Neutrophil (primary cell): ENCODE measurements at regions not wholly inside any gene's neighbourhood (a gene's known extent, or its start where the extent isn't known, plus 50 kb on each side); places are given as distances from the start of the nearest gene placed in this dataset.

Experiments
- H3K27ac ChIP-seq: fragments of 200-600 bp; sonication (generic); 2 replicates; pipeline ENCODE4 v1.5.1; 2016; ENCODE audit warnings: mild to moderate bottlenecking, moderate library complexity
- H3K27me3 ChIP-seq: fragments of 200-600 bp; sonication (generic); 2 replicates; pipeline ENCODE4 v1.6.0; 2016; ENCODE audit warnings: mild to moderate bottlenecking
- H3K36me3 ChIP-seq: fragments of 200-600 bp; sonication (generic); 2 replicates; pipeline ENCODE4 v1.5.1; 2017
- H3K4me1 ChIP-seq, 2 experiments: fragments of 200-600 bp in 1 of 2; sonication (generic) in 1 of 2; 1 replicate in 1 of 2; 2 replicates in 1 of 2; pipeline versions ENCODE4 v1.5.1 to v1.6.1; 2013 to 2016; ENCODE audit warnings: low read depth in 1 of 2, low read length in 1 of 2, mild to moderate bottlenecking in 1 of 2, moderate library complexity in 1 of 2; ENCODE audit not compliant: control insufficient read depth in 1 of 2, insufficient read depth in 1 of 2
- H3K4me3 ChIP-seq, 2 experiments: fragments of 200-600 bp in 1 of 2; sonication (generic) in 1 of 2; 1 replicate in 1 of 2; 2 replicates in 1 of 2; pipeline ENCODE4 v1.5.1; 2013 to 2016; ENCODE audit warnings: low read depth in 1 of 2, low read length in 1 of 2, mild to moderate bottlenecking in 1 of 2, moderate library complexity in 1 of 2
- H3K9me3 ChIP-seq: fragments of 200-600 bp; sonication (generic); 2 replicates; pipeline ENCODE4 v1.5.1; 2016
- TF ChIP-seq, protein P1 (sequence below): fragments of 200-600 bp; sonication (generic); IDR thresholded peaks from 2 replicates; pipeline ENCODE4 v1.5.1; 2016; ENCODE audit warnings: antibody characterized with exemption

DNA sequence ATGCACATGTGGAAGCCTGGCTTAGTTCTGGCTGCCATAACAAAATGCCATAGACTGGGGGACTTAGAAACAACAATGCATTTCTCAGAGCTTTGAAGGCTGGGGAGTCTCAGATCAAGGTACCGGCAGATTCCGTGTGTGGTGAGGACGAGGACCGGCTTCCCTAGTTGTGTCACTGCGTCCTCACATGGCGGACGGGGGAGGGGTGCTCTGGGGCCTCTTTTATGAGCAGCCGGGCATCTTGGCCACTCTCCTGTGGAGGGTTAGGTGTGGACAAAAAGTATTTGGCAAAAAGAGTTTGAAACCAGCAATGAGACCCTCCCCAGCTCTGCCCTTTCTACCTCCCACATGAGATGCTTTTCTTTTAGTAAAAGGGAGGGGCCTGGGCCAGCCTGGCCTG, 118.5 kb upstream of the LPCAT1 start:
- H3K4me1 ChIP-seq, result no peaks in the 10 kb centered on the region
- H3K27ac ChIP-seq, result no peak overlapping the region
- peaks cover 68% of the 10 kb centered on the region for H3K27me3 ChIP-seq
- no peaks in the 10 kb centered on the region for H3K9me3 ChIP-seq
- TF ChIP-seq, protein P1, sequence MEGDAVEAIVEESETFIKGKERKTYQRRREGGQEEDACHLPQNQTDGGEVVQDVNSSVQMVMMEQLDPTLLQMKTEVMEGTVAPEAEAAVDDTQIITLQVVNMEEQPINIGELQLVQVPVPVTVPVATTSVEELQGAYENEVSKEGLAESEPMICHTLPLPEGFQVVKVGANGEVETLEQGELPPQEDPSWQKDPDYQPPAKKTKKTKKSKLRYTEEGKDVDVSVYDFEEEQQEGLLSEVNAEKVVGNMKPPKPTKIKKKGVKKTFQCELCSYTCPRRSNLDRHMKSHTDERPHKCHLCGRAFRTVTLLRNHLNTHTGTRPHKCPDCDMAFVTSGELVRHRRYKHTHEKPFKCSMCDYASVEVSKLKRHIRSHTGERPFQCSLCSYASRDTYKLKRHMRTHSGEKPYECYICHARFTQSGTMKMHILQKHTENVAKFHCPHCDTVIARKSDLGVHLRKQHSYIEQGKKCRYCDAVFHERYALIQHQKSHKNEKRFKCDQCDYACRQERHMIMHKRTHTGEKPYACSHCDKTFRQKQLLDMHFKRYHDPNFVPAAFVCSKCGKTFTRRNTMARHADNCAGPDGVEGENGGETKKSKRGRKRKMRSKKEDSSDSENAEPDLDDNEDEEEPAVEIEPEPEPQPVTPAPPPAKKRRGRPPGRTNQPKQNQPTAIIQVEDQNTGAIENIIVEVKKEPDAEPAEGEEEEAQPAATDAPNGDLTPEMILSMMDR, result no peak
- no peaks in the 10 kb centered on the region for H3K36me3 ChIP-seq
- no peak overlapping the region for H3K4me3 ChIP-seq

DNA sequence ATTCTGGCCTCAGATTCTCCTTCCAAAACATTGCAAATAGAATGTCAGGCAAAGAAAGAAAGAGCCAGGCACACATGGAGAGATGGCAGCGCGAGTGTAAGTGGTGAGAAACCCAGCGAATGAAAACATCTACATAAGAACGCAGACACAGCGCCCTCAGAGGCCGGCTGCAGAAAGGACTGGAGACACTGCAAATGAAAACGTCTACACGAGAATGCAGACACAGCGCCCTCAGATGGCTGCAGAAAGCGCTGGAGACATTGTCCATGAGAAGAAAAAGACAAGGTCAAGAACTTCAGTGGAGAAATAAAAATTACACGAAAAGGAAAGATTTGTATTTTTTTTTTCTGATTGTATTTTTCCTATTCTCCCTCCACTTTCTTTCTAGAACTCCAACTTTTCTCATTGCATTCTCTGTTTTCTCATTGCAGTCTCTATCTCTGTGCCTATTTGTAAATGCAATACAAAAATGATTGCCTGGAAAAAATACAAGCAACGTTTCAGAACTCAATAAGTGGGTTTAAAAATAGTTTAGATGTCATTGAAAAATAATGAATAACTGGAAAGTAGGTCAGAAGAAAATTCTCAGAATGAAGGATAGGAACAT, 117.9 kb upstream of the LPCAT1 start:
- H3K27me3 ChIP-seq, result peaks cover 71% of the 10 kb centered on the region
- TF ChIP-seq, protein P1, result peak; percentile 35
- no peak overlapping the region for H3K4me3 ChIP-seq
- no peaks in the 10 kb centered on the region for H3K4me1 ChIP-seq
- no peaks in the 10 kb centered on the region for H3K36me3 ChIP-seq
- no peak overlapping the region for H3K27ac ChIP-seq
- H3K9me3 ChIP-seq, result no peaks in the 10 kb centered on the region

DNA sequence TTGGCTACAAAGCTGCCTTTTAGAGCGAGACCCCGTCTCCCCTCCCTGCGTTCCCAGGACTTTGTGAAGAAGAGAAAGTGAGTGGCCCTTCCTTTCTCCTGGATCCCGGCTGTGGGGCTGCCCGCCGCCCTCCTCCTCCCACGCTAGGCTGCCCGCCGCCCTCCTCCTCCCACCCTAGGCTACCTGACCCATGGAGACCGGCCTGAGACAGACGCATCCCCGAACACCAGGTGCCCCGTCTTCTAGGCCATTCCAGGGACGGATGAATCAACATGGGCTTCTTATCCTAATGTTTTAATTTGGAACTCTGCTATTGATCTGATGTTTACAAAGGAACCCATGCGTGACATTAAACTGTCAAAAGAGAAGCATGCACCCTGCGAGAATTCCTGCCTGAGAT, 117.3 kb upstream of the LPCAT1 start:
- Histone ChIP-seq H3K27me3 (peaks cover 76% of the 10 kb centered on the region), H3K4me1 (no peaks in the 10 kb centered on the region), H3K36me3 (no peaks in the 10 kb centered on the region), H3K27ac (no peak overlapping the region), H3K4me3 (no peak overlapping the region), H3K9me3 (no peaks in the 10 kb centered on the region)
- TF ChIP-seq, protein P1, result no peak

DNA sequence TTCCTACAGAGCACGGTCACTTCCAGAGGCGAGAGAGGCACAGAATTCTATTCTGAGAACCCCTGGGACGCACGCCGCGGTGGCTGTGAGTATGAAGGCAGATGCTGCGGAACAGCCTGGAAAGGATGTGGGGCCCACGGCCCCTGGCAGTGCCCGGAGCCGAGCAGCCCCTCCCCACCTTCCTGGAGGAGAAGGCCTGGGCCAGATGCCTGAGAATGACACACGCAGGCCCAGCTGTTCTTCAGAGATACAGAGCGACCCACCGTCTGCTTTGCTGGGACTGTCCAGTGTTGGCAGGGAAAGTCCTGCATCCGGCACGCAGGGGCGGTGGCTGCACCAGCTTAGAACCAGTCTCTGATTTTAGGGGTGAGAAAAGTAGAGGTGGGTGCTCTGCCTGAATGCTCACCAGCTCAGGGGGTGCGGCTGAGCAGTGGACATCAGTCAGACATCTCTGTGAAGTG, 116.7 kb upstream of the LPCAT1 start:
- Histone ChIP-seq H3K4me3 (no peak overlapping the region), H3K4me1 (no peaks in the 10 kb centered on the region), H3K27ac (no peak overlapping the region), H3K36me3 (no peaks in the 10 kb centered on the region), H3K27me3 (peaks cover 76% of the 10 kb centered on the region), H3K9me3 (no peaks in the 10 kb centered on the region)
- TF ChIP-seq, protein P1, result no peak

DNA sequence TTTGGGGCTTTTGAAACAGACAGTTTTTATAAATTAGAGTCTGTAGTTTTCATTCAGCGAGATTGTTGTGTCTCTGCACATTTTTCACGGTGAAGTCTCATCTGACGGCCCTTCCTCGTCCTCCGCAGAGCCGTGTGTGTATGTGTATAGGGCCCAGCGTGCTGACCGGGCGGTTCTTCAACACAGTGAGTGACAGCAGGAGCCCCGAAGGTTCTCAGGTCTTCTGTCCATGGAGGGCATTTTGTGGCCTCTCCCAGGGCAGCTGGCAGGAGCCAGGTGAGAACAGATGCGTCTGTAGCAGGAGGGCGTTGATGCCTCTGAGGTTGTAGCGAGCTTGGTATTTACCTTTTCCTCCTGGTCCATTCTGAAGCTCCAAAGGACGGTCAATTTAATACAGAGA, 116.0 kb upstream of the LPCAT1 start:
- no peaks in the 10 kb centered on the region for H3K9me3 ChIP-seq

More for the DNA sequence above, 116.0 kb upstream of the LPCAT1 start:
- no peak overlapping the region for H3K4me3 ChIP-seq
- TF ChIP-seq, protein P1, result no peak
- no peak overlapping the region for H3K27ac ChIP-seq
- no peaks in the 10 kb centered on the region for H3K4me1 ChIP-seq
- H3K27me3 ChIP-seq, result peaks cover 76% of the 10 kb centered on the region
- no peaks in the 10 kb centered on the region for H3K36me3 ChIP-seq
